GM13976 (cell line): ENCODE measurements at regions not wholly inside any gene's neighbourhood (a gene's known extent, or its start where the extent isn't known, plus 50 kb on each side); places are given as distances from the start of the nearest gene placed in this dataset.

Source experiments
- DNase-seq: peaks from one replicate; pipeline ENCODE4 v3.0.0; 2012; ENCODE audit warnings: low spot score
- in situ Hi-C: fragments of 300-500 bp; cut with MboI; formaldehyde crosslinking; loops from one replicate; pipeline ENCODE4 v1.12.0; 2022; ENCODE audit warnings: low sequenced_read_pairs, mixed read lengths, inconsistent platforms; ENCODE audit not compliant: unreplicated experiment
- TF ChIP-seq, protein P1 (sequence below): IDR thresholded peaks from 2 replicates; pipeline ENCODE4 v1.5.1; 2012; ENCODE audit warnings: borderline replicate concordance, mild to moderate bottlenecking; ENCODE audit not compliant: insufficient read depth; ENCODE audit errors: extremely low read depth, missing control alignments, control extremely low read depth

DNA sequence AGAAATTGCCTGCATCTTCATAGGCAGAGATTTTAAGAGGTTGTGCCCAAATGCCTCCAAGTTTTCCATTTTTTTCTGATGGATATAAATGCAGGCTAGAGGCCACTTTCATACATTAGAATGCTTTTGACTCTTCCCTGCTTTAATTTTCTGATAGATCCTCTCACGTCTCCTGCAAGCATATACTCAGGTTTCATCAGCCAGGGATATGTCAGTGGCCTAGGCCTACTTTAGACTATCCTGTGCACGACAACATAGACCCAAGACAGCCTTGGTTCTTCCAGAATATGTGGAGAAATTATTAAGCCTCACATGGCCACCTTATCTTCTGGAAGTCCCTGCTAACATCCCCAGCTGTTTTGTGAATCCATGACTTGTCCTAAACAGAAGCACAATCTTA is 415.9 kb downstream of the TDRD15 start:
- in situ Hi-C loops, result no loop called here
- DNase-seq, result no peak
- TF ChIP-seq, protein P1, sequence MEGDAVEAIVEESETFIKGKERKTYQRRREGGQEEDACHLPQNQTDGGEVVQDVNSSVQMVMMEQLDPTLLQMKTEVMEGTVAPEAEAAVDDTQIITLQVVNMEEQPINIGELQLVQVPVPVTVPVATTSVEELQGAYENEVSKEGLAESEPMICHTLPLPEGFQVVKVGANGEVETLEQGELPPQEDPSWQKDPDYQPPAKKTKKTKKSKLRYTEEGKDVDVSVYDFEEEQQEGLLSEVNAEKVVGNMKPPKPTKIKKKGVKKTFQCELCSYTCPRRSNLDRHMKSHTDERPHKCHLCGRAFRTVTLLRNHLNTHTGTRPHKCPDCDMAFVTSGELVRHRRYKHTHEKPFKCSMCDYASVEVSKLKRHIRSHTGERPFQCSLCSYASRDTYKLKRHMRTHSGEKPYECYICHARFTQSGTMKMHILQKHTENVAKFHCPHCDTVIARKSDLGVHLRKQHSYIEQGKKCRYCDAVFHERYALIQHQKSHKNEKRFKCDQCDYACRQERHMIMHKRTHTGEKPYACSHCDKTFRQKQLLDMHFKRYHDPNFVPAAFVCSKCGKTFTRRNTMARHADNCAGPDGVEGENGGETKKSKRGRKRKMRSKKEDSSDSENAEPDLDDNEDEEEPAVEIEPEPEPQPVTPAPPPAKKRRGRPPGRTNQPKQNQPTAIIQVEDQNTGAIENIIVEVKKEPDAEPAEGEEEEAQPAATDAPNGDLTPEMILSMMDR, result no peak

DNA sequence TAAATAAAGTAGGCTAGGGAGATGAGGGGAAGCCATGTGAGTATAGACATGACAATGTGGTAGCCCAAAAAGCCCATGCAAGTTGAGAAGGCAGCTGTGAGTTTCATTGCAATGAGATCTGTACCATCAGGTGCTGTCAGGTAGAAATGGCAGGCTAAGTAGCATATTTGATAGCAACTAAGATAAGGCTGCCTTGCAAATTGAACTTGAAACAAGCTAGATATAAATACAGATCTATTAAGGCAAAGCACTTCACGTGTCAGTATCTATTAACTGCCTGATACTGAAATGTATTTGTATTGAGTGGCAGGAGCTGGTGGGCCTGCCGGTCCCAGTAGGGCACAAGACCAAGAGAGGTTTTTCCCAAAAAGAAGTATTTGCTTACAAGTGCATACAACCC is 419.9 kb downstream of the TDRD15 start:
- in situ Hi-C loops, result no loop called here
- TF ChIP-seq, protein P1, result no peak
- DNase-seq, result no peak

DNA sequence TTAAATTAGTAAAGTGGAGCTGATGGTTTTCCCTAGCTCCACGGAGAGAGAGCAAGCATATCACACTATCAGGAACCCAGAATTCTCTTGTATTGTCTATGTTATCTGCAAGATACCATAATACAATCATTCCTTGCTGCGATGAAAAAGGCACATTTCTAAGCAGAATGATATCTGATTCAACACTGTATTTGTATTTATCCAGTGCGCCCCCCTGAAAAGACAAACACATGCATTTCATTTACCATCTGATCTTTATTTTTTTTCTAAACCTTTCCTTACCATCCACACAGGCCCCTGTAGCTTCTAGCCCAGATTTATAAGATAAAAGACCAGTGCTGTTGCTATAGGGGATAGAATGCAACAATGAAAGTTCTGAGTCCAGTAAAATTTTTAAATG is 420.6 kb downstream of the TDRD15 start:
- TF ChIP-seq, protein P1, result no peak
- in situ Hi-C loops, result no loop called here
- no peak for DNase-seq

DNA sequence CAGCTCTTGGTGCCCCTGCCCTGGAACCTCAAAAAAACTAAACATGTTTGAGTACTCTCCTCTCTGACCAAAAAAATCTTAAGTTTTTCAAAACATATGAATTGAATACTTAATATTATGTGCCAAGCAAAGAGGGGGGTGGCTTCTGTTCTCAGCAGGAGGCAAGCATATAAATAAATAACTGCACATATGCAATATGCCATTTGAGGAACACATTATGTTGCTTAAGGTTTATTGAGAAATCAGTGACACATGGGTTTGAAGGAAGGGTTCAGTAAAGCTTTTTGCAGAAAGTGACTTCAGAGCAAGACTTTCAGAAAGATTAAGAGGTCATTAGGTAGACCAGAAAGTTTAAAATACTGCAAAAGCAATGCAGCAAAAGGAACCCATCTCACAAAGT is 429.2 kb downstream of the TDRD15 start:
- TF ChIP-seq, protein P1, result no peak
- DNase-seq, result no peak
- in situ Hi-C loops, result no loop called here

DNA sequence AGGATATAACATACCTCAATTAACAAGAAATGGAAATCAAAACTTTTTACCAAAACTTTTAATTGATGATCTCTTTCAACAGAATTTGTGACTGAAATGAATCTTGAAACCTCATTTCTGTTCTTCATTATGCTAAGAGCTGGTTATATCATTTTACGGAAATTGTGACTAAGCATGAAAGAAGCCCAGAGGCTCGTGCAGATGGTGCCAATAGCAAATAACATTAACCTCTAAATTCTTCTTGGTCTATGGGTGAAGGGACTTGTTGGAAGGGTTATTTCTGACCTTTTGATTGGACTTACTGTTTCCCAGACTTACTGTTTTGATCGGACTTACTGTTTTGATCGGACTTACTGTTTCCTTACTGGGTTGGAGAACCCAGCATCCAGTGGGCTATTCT is 435.6 kb downstream of the TDRD15 start:
- in situ Hi-C loops, result no loop called here
- DNase-seq, result no peak
- TF ChIP-seq, protein P1, result no peak

DNA sequence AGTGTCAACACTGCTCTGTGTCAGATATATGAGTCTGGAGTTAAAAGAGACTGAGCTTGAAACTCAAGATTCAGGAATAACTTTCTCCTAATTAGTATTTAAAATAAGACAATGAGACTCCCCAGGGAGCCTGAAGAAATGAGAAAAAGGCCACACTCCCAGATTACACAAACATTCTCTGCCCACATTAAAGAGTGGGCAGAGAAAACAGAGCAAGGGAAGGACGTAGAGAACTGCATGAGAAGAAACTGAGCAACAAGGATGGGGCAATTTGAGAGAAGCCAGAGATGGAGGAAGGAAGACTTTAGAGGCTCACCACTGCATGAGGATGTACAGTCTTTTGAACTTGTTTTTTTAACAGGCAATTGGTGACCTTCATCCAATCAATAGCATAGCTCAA is 438.2 kb downstream of the TDRD15 start:
- DNase-seq, result no peak
- TF ChIP-seq, protein P1, result no peak
- in situ Hi-C loops, result no loop called here

DNA sequence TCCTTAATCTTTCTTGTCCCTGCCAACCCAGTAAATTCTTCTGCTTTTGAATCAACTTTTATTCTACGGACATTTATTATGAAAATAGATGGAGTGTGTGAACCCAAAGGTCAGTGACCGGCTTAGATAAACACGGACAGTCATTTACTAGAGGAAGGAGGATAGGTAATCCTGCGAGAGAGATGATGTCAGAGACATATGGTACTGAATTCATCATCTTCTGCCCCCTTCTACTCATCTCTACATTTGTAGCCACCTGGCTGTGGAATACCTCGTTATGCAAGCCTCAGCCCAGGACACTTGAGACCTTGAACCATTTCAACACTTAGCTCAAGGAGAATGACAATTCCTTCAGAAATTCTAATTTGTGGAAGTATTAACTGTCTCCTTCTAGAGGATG is 443.6 kb downstream of the TDRD15 start:
- in situ Hi-C loops, result no loop called here
- DNase-seq, result no peak
- TF ChIP-seq, protein P1, result no peak
